GM20000 (cell line): ENCODE measurements at regions not wholly inside any gene's neighbourhood (a gene's known extent, or its start where the extent isn't known, plus 50 kb on each side); places are given as distances from the start of the nearest gene placed in this dataset.

ENCODE experiments used
- DNase-seq: peaks from one replicate; pipeline ENCODE4 v3.0.0; 2012; ENCODE audit warnings: low spot score
- CTCF ChIP-seq: IDR thresholded peaks from 2 replicates; pipeline ENCODE4 v1.5.1; 2012; ENCODE audit warnings: mild to moderate bottlenecking, control low read depth; ENCODE audit errors: extremely low read depth, missing control alignments

GRCh38 chr17:68706356-68706920 lies 105.3 kb upstream of the FAM20A start:
- TF ChIP-seq CTCF = no peak
- no peak for DNase-seq

- no peak for TF ChIP-seq CTCF
- DNase-seq = no peak
Observed at GRCh38 chr17:68705714-68706076, 104.5 kb upstream of the FAM20A start.

- DNase-seq = no peak
- no peak for TF ChIP-seq CTCF
Observed at GRCh38 chr17:68704871-68705713, 103.9 kb upstream of the FAM20A start.

GRCh38 chr17:68701046-68701445 lies 99.9 kb upstream of the FAM20A start:
- no peak for TF ChIP-seq CTCF
- no peak for DNase-seq

- TF ChIP-seq CTCF = no peak
Observed at GRCh38 chr17:68700421-68700820, 99.3 kb upstream of the FAM20A start.

GRCh38 chr17:68699936-68700335 lies 98.8 kb upstream of the FAM20A start:
- DNase-seq = no peak
- TF ChIP-seq CTCF = no peak

More at GRCh38 chr17:68700421-68700820, 99.3 kb upstream of the FAM20A start:
- no peak for DNase-seq

- DNase-seq = no peak
Observed at GRCh38 chr17:68698746-68699145, 97.6 kb upstream of the FAM20A start.

More at GRCh38 chr17:68698746-68699145, 97.6 kb upstream of the FAM20A start:
- TF ChIP-seq CTCF = no peak
